ENCODE measurements at regions not wholly inside any gene's neighbourhood (a gene's known extent, or its start where the extent isn't known, plus 50 kb on each side); places are given as distances from the start of the nearest gene placed in this dataset.
"Not testable (repeated sequence)": the region's sequence is repeated elsewhere in the genome, so short reads cannot be mapped to it uniquely, and the experiment has no call there.

- no peak for ATAC-seq
Measured at GRCh38 chr1:96222701-96223100, 498.9 kb upstream of the PTBP2 start.

- ATAC-seq, result not testable (repeated sequence)
Measured at GRCh38 chr1:96224229-96224628, 497.4 kb upstream of the PTBP2 start.

- no peak for ATAC-seq
Measured at GRCh38 chr1:96233422-96233821, 488.2 kb upstream of the PTBP2 start.

GRCh38 chr1:96234299-96234698, 487.3 kb upstream of the PTBP2 start:
- peak; percentile 54 for ATAC-seq

- no peak for ATAC-seq
Measured at GRCh38 chr1:96236156-96236739, 485.3 kb upstream of the PTBP2 start.

- ATAC-seq, result no peak
Measured at GRCh38 chr1:96238426-96238825, 483.2 kb upstream of the PTBP2 start.

- ATAC-seq, result no peak
Measured at GRCh38 chr1:96240438-96240837, 481.1 kb upstream of the PTBP2 start.

- ATAC-seq, result no peak
Measured at GRCh38 chr1:96253246-96254035, 468.1 kb upstream of the PTBP2 start.

GRCh38 chr1:96256130-96256790, 465.3 kb upstream of the PTBP2 start:
- no peak for ATAC-seq

GRCh38 chr1:96259399-96259798, 462.2 kb upstream of the PTBP2 start:
- ATAC-seq, result no peak

GRCh38 chr1:96281491-96281890, 440.1 kb upstream of the PTBP2 start:
- ATAC-seq, result no peak

- no peak for ATAC-seq
Measured at GRCh38 chr1:96290033-96290432, 431.6 kb upstream of the PTBP2 start.

- no peak for ATAC-seq
Measured at GRCh38 chr1:96290801-96291200, 430.8 kb upstream of the PTBP2 start.

- ATAC-seq, result no peak
Measured at GRCh38 chr1:96291468-96291867, 430.1 kb upstream of the PTBP2 start.

GRCh38 chr1:96292141-96292540, 429.4 kb upstream of the PTBP2 start:
- no peak for ATAC-seq

- no peak for ATAC-seq
Measured at GRCh38 chr1:96296991-96297390, 424.6 kb upstream of the PTBP2 start.

- ATAC-seq, result no peak
Measured at GRCh38 chr1:96306809-96307560, 414.6 kb upstream of the PTBP2 start.

- no peak for ATAC-seq
Measured at GRCh38 chr1:96308314-96308713, 413.3 kb upstream of the PTBP2 start.

- ATAC-seq, result no peak
Measured at GRCh38 chr1:96309783-96310182, 411.8 kb upstream of the PTBP2 start.

GRCh38 chr1:96313216-96313615, 408.4 kb upstream of the PTBP2 start:
- no peak for ATAC-seq

GRCh38 chr1:96329121-96329520, 392.5 kb upstream of the PTBP2 start:
- no peak for ATAC-seq

- ATAC-seq, result no peak
Measured at GRCh38 chr1:96331596-96331995, 390.0 kb upstream of the PTBP2 start.
